ENCODE measurements at regions not wholly inside any gene's neighbourhood (a gene's known extent, or its start where the extent isn't known, plus 50 kb on each side); places are given as distances from the start of the nearest gene placed in this dataset.

DNA sequence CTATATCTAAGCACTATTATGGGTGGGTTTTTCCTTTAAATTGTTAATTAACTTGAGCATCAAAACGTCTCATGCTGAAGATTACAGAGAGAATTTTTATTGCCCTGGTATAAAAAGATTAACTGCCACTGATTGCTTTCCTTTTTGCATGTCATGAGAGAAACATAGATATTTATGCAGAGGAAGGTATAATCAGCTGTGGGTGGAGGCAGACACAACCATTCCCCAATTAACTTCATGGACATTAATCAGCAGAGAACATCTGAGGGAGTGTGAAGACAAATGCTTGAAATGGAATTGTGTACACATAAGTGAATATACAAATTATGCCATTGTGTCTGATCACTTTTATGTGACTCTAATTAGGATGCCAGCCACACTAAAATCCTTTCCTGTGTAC lies 115.2 kb upstream of the CPHXL start:
- Histone ChIP-seq H4K5ac (ENCODE audit: low read depth, low read length) (no peak overlapping the region), H3K9ac (ENCODE audit: low read depth, low read length) (no peak overlapping the region), H3K27me3 (ENCODE audit: control insufficient read depth, insufficient read depth, low read length) (no peaks in the 10 kb centered on the region), H3K4ac (ENCODE audit: low read depth, low read length) (no peak overlapping the region), H2BK20ac (ENCODE audit: low read depth, low read length) (no peak overlapping the region), H2AK5ac (ENCODE audit: low read depth, low read length) (no peak overlapping the region), H3K36me3 (ENCODE audit: control insufficient read depth, insufficient read depth, low read length) (no peaks in the 10 kb centered on the region), H2BK120ac (ENCODE audit: low read depth, low read length) (no peak overlapping the region), H4K20me1 (ENCODE audit: insufficient read depth, low read length) (no peaks in the 10 kb centered on the region), H4K8ac (ENCODE audit: low read depth in 2 of 2, low read length in 2 of 2) (no peak overlapping the region), H3K14ac (replicated peaks; ENCODE audit: low read depth, low read length) (no peak overlapping the region), H3K27ac (ENCODE audit: insufficient read depth, low read length) (no peak overlapping the region), H3K79me1 (ENCODE audit: low read depth in 1 of 2, low read length in 2 of 2) (no peaks in the 10 kb centered on the region), H3K4me2 (ENCODE audit: low read depth, low read length) (no peak overlapping the region), H3K9me1 (ENCODE audit: insufficient read depth, low read length) (no peaks in the 10 kb centered on the region), H3K56ac (ENCODE audit: extremely low read depth, insufficient read depth, low read length) (no peak overlapping the region), H4K91ac (ENCODE audit: insufficient read depth, low read depth, low read length) (no peak overlapping the region), H3K4me1 (ENCODE audit: control insufficient read depth, insufficient read depth, low read length) (no peaks in the 10 kb centered on the region), H2AFZ (replicated peaks; ENCODE audit: low read length, poor library complexity) (no peak overlapping the region), H2BK15ac (ENCODE audit: low read depth, low read length) (no peak overlapping the region), H3K18ac (ENCODE audit: low read depth, low read length) (no peak overlapping the region), H3K4me3 (ENCODE audit: insufficient read depth, low read depth, low read length) (no peak overlapping the region), H2BK5ac (ENCODE audit: low read depth, low read length, poor library complexity, severe bottlenecking) (no peak overlapping the region), H2AK9ac (replicated peaks; ENCODE audit: low read depth, low read length, poor library complexity) (no peak overlapping the region), H3K9me3 (ENCODE audit: control insufficient read depth, insufficient read depth, low read length) (no peaks in the 10 kb centered on the region), H3K23ac (ENCODE audit: low read depth, low read length) (no peak overlapping the region)
- no TSS peak for BruUV-seq (replicated peaks)
- in situ Hi-C loops (cut with MboI; ENCODE audit: low sequenced_read_pairs): no loop called here
- DNase-seq (no peak), ATAC-seq (ENCODE audit: low read depth) (no peak)
- TF ChIP-seq BHLHE40 (IDR thresholded peaks at IDR 0.05; ENCODE audit: low read depth, low read length) (no peak), MXI1 (IDR thresholded peaks at IDR 0.05; ENCODE audit: borderline replicate concordance, low read depth, low read length) (no peak), CTCF (conservative IDR thresholded peaks at IDR 0.05; ENCODE audit: low read depth, low read length) (no peak), SMC3 (IDR thresholded peaks at IDR 0.05; ENCODE audit: low read depth, low read length) (no peak)
- intact Hi-C loops (cut with micrococcal nuclease): no loop called here
- ChIA-PET CTCF (no interaction called here), POLR2A (ENCODE audit: unreplicated experiment) (no interaction called here)
- dilution Hi-C loops (cut with HindIII; ENCODE audit: low sequenced_read_pairs, unreplicated experiment): no loop called here
- WGBS, 2 experiments (ENCODE audit: extremely low coverage in 2 of 2, insufficient read length in 1 of 2): no CpG with 5 or more reads among the region's 1 CpG

Measured in IMR-90 (cell line).